ENCODE measurements at regions not wholly inside any gene's neighbourhood (a gene's known extent, or its start where the extent isn't known, plus 50 kb on each side); places are given as distances from the start of the nearest gene placed in this dataset.

DNA sequence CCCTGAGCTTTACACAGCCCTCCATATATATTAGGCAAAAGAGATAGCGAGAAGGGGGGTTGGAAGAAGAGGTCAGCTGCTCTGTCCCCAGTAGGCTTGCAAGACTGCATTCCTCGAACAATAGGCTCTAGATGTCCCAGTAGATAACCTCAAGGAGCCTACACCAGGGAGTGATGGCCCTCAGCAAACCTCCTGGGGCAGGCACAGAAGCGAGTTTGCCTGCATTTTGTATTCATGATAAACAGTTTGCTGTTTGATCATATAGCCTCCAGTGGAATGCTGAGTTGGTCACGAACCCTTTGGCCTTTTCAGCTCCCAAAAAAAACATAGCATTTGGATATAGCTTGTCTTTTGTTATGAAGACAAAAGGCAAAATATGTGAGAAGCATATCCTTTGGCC lies 95.1 kb upstream of the GRAMD1B start:
- TF ChIP-seq, protein P1, sequence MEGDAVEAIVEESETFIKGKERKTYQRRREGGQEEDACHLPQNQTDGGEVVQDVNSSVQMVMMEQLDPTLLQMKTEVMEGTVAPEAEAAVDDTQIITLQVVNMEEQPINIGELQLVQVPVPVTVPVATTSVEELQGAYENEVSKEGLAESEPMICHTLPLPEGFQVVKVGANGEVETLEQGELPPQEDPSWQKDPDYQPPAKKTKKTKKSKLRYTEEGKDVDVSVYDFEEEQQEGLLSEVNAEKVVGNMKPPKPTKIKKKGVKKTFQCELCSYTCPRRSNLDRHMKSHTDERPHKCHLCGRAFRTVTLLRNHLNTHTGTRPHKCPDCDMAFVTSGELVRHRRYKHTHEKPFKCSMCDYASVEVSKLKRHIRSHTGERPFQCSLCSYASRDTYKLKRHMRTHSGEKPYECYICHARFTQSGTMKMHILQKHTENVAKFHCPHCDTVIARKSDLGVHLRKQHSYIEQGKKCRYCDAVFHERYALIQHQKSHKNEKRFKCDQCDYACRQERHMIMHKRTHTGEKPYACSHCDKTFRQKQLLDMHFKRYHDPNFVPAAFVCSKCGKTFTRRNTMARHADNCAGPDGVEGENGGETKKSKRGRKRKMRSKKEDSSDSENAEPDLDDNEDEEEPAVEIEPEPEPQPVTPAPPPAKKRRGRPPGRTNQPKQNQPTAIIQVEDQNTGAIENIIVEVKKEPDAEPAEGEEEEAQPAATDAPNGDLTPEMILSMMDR (IDR thresholded peaks at IDR 0.05), result no peak
- TF ChIP-seq POLR2A (IDR thresholded peaks at IDR 0.05) (no peak), POLR2AphosphoS5 (IDR thresholded peaks at IDR 0.05; ENCODE audit: insufficient read depth in 1 of 2, low read depth in 1 of 2) (no peak)
